Esophagus squamous epithelium (tissue), 4 donors: ENCODE measurements at regions not wholly inside any gene's neighbourhood (a gene's known extent, or its start where the extent isn't known, plus 50 kb on each side); places are given as distances from the start of the nearest gene placed in this dataset.

Experiments used
- POLR2A ChIP-seq, 4 donors: fragments of 450-650 bp; IDR thresholded peaks; one replicate each; pipeline ENCODE4 v1.6.1; 2017; ENCODE audit warnings: antibody characterized with exemption in 4 of 4, mild to moderate bottlenecking in 4 of 4, moderate library complexity in 3 of 4
- TF ChIP-seq, protein P1 (sequence below), 6 experiments: fragments of 450-650 bp in 4 of 6; fragments of 200-600 bp in 2 of 6; sonication (generic) in 2 of 6; IDR thresholded peaks; one replicate each; pipeline ENCODE4 v1.5.1; 2016 to 2019; ENCODE audit warnings: antibody characterized with exemption in 6 of 6, mild to moderate bottlenecking in 4 of 6, moderate library complexity in 4 of 6

DNA sequence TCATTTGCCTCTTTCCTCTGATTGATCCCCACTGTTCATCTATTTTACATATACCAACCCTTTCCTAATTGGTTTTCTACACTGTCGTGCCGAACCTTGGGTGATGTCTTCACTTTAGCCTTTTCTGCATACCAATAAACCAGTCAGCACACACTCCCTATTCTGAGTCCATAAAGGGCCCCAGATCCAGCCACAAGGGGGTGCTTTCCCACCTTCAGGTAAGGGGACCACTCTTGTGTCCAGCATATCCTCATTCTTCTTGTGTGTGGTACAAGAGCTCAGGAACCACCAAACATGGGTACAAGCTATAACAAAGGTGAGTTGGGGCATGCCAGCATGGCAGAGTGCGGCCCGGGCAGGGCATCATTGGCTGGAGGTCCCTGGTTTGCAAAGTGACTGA lies 859.8 kb downstream of the FSCB start:
- TF ChIP-seq, protein P1, sequence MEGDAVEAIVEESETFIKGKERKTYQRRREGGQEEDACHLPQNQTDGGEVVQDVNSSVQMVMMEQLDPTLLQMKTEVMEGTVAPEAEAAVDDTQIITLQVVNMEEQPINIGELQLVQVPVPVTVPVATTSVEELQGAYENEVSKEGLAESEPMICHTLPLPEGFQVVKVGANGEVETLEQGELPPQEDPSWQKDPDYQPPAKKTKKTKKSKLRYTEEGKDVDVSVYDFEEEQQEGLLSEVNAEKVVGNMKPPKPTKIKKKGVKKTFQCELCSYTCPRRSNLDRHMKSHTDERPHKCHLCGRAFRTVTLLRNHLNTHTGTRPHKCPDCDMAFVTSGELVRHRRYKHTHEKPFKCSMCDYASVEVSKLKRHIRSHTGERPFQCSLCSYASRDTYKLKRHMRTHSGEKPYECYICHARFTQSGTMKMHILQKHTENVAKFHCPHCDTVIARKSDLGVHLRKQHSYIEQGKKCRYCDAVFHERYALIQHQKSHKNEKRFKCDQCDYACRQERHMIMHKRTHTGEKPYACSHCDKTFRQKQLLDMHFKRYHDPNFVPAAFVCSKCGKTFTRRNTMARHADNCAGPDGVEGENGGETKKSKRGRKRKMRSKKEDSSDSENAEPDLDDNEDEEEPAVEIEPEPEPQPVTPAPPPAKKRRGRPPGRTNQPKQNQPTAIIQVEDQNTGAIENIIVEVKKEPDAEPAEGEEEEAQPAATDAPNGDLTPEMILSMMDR (IDR thresholded peaks at IDR 0.05), result no peak
- TF ChIP-seq POLR2A (IDR thresholded peaks at IDR 0.05), result no peak
